Erythroblast (primary cell): ENCODE measurements at regions not wholly inside any gene's neighbourhood (a gene's known extent, or its start where the extent isn't known, plus 50 kb on each side); places are given as distances from the start of the nearest gene placed in this dataset.

Source experiments
- GATA1 ChIP-seq: IDR thresholded peaks from 2 replicates; pipeline ENCODE4 v1.6.1; 2011; ENCODE audit warnings: low read depth, mild to moderate bottlenecking, control low read depth, low read length, moderate library complexity
- POLR2A ChIP-seq: IDR thresholded peaks from 2 replicates; pipeline ENCODE4 v1.6.1; 2011; ENCODE audit warnings: mild to moderate bottlenecking, low read length

DNA sequence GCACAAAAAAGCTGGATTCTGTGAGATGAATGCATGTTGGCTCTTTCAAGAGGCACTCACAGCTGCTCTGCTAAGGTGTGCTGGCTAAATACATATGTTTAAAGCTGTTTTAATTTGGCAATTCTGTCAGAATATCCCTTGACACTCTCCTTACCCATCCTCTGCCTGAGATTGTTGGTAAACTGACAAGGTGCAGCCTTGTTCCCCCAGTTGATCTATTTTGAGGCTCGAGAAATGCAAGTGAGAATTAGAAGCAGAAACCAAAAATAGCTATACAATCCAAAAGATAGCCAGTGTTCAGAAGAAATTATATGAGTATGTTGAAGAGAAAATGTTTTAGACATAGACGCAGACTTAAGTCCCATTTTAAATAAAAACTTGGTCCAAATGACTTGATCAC lies 971.7 kb upstream of the GYPC start:
- TF ChIP-seq POLR2A (no peak), GATA1 (no peak)
